ENCODE measurements at regions not wholly inside any gene's neighbourhood (a gene's known extent, or its start where the extent isn't known, plus 50 kb on each side); places are given as distances from the start of the nearest gene placed in this dataset.
"Not testable (repeated sequence)": the region's sequence is repeated elsewhere in the genome, so short reads cannot be mapped to it uniquely, and the experiment has no call there.

- DNase-seq = no peak
Measured at GRCh38 chr2:41194230-41194629, 742.3 kb upstream of the SLC8A1 start.

- DNase-seq = no peak
Measured at GRCh38 chr2:41197781-41198180, 745.9 kb upstream of the SLC8A1 start.

- no peak for DNase-seq
Measured at GRCh38 chr2:41199334-41199733, 747.4 kb upstream of the SLC8A1 start.

GRCh38 chr2:41204315-41204714 is 752.4 kb upstream of the SLC8A1 start:
- DNase-seq = no peak

- no peak for DNase-seq
Measured at GRCh38 chr2:41206004-41206403, 754.1 kb upstream of the SLC8A1 start.

GRCh38 chr2:41207578-41207977 is 755.7 kb upstream of the SLC8A1 start:
- DNase-seq = no peak

GRCh38 chr2:41210030-41210429 is 758.1 kb upstream of the SLC8A1 start:
- not testable (repeated sequence) for DNase-seq

- no peak for DNase-seq
Measured at GRCh38 chr2:41216978-41217377, 765.1 kb upstream of the SLC8A1 start.

- DNase-seq = no peak
Measured at GRCh38 chr2:41222593-41222992, 770.7 kb upstream of the SLC8A1 start.

- no peak for DNase-seq
Measured at GRCh38 chr2:41234093-41234492, 782.2 kb upstream of the SLC8A1 start.

- no peak for DNase-seq
Measured at GRCh38 chr2:41241325-41242000, 789.6 kb upstream of the SLC8A1 start.

- no peak for DNase-seq
Measured at GRCh38 chr2:41242001-41242331, 790.1 kb upstream of the SLC8A1 start.

GRCh38 chr2:41267929-41268659 is 779.7 kb upstream of the PKDCC start:
- no peak for DNase-seq

- no peak for DNase-seq
Measured at GRCh38 chr2:41283079-41283775, 764.6 kb upstream of the PKDCC start.

- DNase-seq = no peak
Measured at GRCh38 chr2:41293491-41293890, 754.3 kb upstream of the PKDCC start.

- no peak for DNase-seq
Measured at GRCh38 chr2:41294331-41294730, 753.5 kb upstream of the PKDCC start.

- no peak for DNase-seq
Measured at GRCh38 chr2:41313082-41313481, 734.7 kb upstream of the PKDCC start.

- no peak for DNase-seq
Measured at GRCh38 chr2:41314511-41315070, 733.2 kb upstream of the PKDCC start.

- DNase-seq = no peak
Measured at GRCh38 chr2:41319437-41319836, 728.4 kb upstream of the PKDCC start.

GRCh38 chr2:41320491-41320890 is 727.3 kb upstream of the PKDCC start:
- DNase-seq = no peak

GRCh38 chr2:41321351-41321750 is 726.5 kb upstream of the PKDCC start:
- DNase-seq = no peak

GRCh38 chr2:41326851-41327250 is 721.0 kb upstream of the PKDCC start:
- no peak for DNase-seq

- no peak for DNase-seq
Measured at GRCh38 chr2:41329040-41329439, 718.8 kb upstream of the PKDCC start.

- no peak for DNase-seq
Measured at GRCh38 chr2:41334159-41334558, 713.7 kb upstream of the PKDCC start.

All from activated naive CD4-positive, alpha-beta T cell treated with anti-CD3 and anti-CD28 coated beads, Interleukin-2, amount 50 U/mL, for 16 hours (primary cell).